HG02763 (cell line): ENCODE measurements at regions not wholly inside any gene's neighbourhood (a gene's known extent, or its start where the extent isn't known, plus 50 kb on each side); places are given as distances from the start of the nearest gene placed in this dataset.
"Not testable (repeated sequence)": the region's sequence is repeated elsewhere in the genome, so short reads cannot be mapped to it uniquely, and the experiment has no call there.

Source experiments
- ATAC-seq: cut with Tn5 transposase; IDR thresholded peaks from one replicate; pipeline ENCODE4 v1.9.1; 2021; ENCODE audit warnings: mild to moderate bottlenecking, moderate library complexity; ENCODE audit not compliant: unreplicated experiment

GRCh38 chr10:25076506-25077177, 60.2 kb downstream of the THNSL1 start:
- no peak for ATAC-seq

GRCh38 chr10:25078658-25079431, 62.4 kb downstream of the THNSL1 start:
- no peak for ATAC-seq

GRCh38 chr10:25080880-25081581, 64.6 kb downstream of the THNSL1 start:
- peak; percentile 78 for ATAC-seq

DNA sequence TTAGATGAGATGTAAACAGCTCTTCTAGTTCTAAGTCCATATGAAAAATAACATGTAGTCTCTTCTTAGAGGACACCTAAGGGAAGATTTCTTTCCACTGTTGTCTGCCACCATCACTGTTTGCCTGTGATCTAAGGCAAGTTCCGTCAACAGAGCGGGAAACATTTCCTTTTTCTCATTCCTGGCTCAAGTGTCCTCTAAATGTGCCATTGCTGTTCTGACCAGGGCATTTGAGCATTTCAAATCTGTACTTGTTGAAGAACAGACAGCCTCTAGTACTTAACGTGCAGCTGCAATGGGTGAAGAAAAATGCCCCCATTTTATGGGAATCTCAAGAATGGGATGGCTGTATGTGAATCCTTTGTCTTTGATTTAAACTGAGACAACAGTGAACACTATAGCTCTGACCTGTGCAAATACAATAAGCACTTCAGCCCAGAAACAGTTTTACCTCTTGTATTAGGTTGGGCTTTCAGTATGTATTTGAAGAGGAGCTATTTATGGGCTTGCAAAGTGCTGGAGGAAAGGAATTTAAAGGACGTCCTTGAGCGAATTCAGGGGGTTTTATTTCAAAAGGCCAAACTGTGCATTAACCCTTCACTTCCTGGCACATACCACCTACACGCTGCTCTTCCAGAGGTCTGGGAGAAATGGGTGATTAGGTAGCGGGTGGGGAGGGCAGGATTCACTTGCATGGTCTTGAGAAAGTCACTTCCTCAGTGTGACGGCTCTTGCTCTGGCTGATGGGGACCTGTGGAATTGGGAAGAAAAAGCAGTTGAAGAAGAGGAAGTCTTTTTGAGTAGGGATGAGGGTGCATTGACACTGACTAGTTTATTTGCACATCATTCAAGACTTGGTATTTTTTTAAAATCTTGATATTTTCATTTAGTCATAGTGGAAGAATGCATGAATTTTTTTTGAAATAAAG, 66.1 kb downstream of the THNSL1 start:
- no peak for ATAC-seq

DNA sequence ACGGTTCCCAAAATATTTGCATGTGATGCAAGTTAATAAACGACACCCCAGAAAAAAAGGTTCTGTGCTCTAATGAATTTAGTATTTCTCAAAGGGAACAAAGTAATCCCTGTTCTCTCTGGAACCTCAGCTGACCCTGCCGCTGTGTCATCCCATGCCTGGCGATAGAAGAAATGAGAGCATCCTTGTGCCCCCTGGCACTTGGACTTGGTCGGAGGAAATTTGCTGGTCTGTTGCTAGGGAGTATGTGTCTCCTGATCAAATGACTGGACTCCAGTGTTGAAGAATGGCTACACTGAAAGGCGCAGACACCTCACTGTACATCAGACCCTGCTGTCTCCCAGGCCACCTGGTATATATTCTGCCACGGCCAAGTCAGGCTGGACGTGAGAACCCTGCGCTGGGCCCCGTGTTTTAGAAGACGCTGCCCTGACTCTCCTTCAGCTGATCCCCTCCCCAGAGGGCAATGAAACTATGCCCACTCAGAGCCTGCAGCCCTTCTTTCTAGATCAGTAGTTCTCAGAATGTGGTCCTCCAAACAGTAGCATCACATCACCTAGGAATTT, 67.2 kb downstream of the THNSL1 start:
- no peak for ATAC-seq

DNA sequence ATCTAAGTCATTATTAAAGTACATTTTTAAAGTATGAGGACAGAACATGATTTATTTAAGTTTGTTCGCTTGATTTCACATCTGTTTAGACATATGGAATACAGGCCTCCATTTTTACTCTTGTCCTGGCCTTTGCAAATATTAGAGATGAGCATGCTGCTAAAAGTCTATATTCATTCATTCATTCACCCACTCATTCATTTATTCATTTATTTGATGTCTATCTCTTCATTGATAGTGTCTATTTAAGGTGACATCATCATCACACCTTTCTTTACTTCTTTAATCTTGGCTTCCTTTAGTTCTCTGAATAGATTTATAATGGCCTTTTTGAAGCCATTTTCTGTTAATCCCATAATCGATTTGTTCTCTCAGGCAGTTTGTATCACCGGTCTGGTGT, 68.0 kb downstream of the THNSL1 start:
- no peak for ATAC-seq

DNA sequence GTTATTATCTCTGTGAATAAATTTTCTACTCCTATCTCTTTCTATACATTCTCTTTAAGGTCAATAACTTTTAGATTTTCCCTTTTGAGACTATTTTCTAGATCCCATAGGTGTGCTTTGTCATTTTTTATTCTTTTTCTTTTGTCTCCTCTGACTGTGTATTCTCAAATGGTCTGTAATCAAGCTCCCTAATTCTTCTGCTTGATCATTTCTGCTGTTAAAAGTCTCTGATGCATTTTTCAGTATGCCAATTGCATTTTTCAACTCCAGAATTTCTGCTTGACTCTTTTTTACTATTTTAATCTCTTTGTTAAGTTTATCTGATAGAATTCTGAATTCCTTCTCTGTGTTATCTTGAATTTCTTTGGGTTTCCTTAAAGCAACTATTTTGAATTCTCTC, 78.2 kb downstream of the THNSL1 start:
- ATAC-seq = no peak

DNA sequence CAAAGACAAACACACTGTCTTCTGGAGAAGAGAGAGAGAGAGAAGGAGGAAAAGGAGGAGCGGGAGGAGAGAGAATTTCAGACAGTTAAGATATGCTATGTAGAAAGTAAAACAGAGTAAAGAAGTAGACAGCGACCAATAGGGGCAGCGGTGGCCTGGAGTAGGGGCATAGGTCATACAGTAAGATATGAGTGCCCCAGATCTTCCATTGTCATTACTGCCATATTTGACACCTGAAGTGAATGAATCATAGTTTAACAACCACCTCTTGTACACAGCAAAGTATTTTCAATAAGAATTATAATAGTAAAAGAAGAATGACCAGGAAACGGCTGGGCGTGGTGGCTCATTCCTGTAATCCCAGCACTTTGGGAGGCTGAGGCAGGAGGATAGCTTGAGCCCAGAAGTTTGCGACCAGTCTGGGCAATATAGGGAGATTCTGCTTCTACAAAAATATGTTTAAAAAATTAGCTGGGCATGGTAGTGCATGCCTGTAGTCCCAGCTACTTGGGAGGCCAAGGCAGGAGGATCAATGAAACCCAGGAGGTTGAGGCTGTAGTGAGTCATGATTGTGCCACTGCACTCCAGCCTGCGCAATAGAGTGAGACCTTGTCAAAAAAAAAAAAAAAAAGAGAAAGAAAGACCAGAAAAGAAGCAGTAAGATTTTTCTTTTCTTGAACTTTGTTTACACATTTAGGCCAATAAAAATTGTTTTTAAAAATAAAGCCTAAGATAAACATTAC, 77.0 kb upstream of the GPR158 start:
- no peak for ATAC-seq

GRCh38 chr10:25100141-25100540, 74.7 kb upstream of the GPR158 start:
- no peak for ATAC-seq

- ATAC-seq = no peak
Measured at GRCh38 chr10:25101461-25102146, 73.2 kb upstream of the GPR158 start.

- ATAC-seq = no peak
Measured at GRCh38 chr10:25102147-25102822, 72.5 kb upstream of the GPR158 start.

GRCh38 chr10:25103703-25104102, 71.1 kb upstream of the GPR158 start:
- ATAC-seq = no peak

DNA sequence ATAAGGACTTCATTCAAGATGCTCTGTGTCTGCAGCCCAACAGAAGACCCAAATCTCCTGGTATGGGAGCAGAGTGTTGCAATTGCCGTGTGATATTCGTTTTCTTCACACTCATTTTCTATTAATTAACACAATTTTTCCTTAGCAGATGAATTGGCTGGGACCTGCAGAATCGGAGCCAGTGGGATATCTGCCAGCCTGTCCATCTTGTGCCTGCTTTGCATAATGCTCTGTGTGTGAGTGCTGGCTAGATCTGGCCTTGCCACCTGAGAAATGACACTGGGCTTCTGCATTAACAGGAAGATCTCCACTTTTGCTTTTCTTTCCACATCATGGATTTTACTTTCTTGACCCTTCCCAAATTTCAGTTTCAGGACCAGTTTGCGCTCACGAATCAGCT, 70.4 kb upstream of the GPR158 start:
- no peak for ATAC-seq

DNA sequence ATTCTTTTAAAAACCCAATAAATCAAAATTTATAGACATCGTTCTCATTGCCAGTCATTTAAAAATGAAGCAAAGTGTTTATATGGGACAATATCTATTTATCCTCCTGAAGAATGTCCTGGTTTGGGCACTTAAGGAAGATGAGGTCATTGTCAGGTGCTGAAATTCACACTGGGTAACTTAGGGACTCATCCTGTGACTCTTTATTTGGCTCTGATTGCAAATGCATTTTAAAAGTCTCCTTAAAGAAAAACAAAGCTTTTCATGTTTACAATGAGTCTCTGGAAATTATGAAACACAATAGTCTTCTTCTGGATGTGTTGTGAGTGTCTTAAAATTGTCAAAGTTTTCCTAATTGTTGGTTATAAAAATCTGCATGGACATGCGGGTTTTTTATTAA, 69.5 kb upstream of the GPR158 start:
- ATAC-seq = no peak

- ATAC-seq = no peak
Measured at GRCh38 chr10:25105743-25106260, 69.0 kb upstream of the GPR158 start.

- no peak for ATAC-seq
Measured at GRCh38 chr10:25107756-25108155, 67.0 kb upstream of the GPR158 start.

- not testable (repeated sequence) for ATAC-seq
Measured at GRCh38 chr10:25109896-25110295, 64.9 kb upstream of the GPR158 start.

- ATAC-seq = no peak
Measured at GRCh38 chr10:25112016-25112415, 62.8 kb upstream of the GPR158 start.
